Panc1 (cell line): ENCODE measurements at regions not wholly inside any gene's neighbourhood (a gene's known extent, or its start where the extent isn't known, plus 50 kb on each side); places are given as distances from the start of the nearest gene placed in this dataset.

Experiments used
- ATAC-seq: fragments of 200-7000 bp; cut with Tn5 transposase; 2 replicates; pipeline ENCODE4 v1.9.1; 2020; ENCODE audit warnings: mild to moderate bottlenecking, moderate library complexity
- BruUV-seq: library from RNA; stranded (reverse); fragments of 400-500 nt; replicated peaks from 2 replicates; lab custom pipeline; 2021; lab: Mats Ljungman, UMichigan
- CTCF ChIA-PET: fragments of 300-600 bp; sonication (Branson Sonifier 250); formaldehyde crosslinking; loops from one replicate; lab custom pipeline; 2022; ENCODE audit warnings: antibody characterized with exemption; lab: Charles Lee
- POLR2A ChIA-PET: fragments of 300-600 bp; sonication (Branson Sonifier 250); formaldehyde crosslinking; loops from one replicate; lab custom pipeline; 2022; ENCODE audit warnings: antibody characterized with exemption; lab: Charles Lee
- DNase-seq: peaks from one replicate; pipeline ENCODE4 v3.0.0-alpha.2; 2010; ENCODE audit warnings: low read depth, low spot score
- H3K27ac ChIP-seq: 2 replicates; pipeline ENCODE4 v1.5.1; 2011; ENCODE audit warnings: mild to moderate bottlenecking, low read length, inconsistent platforms
- H3K27me3 ChIP-seq: fragments of 200-500 bp; sonication (Bioruptor generic); 2 replicates; pipeline ENCODE4 v1.6.0; 2014; ENCODE audit warnings: low read length, inconsistent platforms; ENCODE audit not compliant: control insufficient read depth, insufficient read depth
- H3K36me3 ChIP-seq: fragments of 200-500 bp; sonication (Bioruptor generic); 2 replicates; pipeline ENCODE4 v1.5.1; 2014; ENCODE audit warnings: inconsistent platforms, mild to moderate bottlenecking, low read length, moderate library complexity; ENCODE audit not compliant: control insufficient read depth, insufficient read depth
- H3K4me1 ChIP-seq: 2 replicates; pipeline ENCODE4 v1.5.1; 2011; ENCODE audit warnings: inconsistent platforms, mild to moderate bottlenecking, low read length, moderate library complexity; ENCODE audit not compliant: control insufficient read depth, insufficient read depth
- H3K4me3 ChIP-seq, 2 experiments: 2 replicates each; pipeline ENCODE4 v1.5.1; 2011 to 2012; ENCODE audit warnings: low read depth in 2 of 2, low read length in 2 of 2, mild to moderate bottlenecking in 2 of 2, inconsistent platforms in 1 of 2, moderate library complexity in 1 of 2
- H3K9me3 ChIP-seq: fragments of 200-500 bp; sonication (Bioruptor generic); 2 replicates; pipeline ENCODE4 v1.5.1; 2014; ENCODE audit warnings: low read depth, mild to moderate bottlenecking, inconsistent platforms, low read length, moderate library complexity; ENCODE audit not compliant: control insufficient read depth, insufficient read depth
- CTCF ChIP-seq: fragments of 450-650 bp; IDR thresholded peaks from 2 replicates; pipeline ENCODE4 v1.5.1; 2017; ENCODE audit warnings: mild to moderate bottlenecking
- POLR2AphosphoS5 ChIP-seq: IDR thresholded peaks from 2 replicates; pipeline ENCODE4 v1.6.1; 2012; ENCODE audit warnings: mild to moderate bottlenecking, low read depth, low read length, moderate library complexity
- REST ChIP-seq, 2 experiments: IDR thresholded peaks; 2 replicates each; pipeline ENCODE4 v1.6.1; 2011 to 2012; ENCODE audit warnings: low read depth in 2 of 2, control low read depth in 1 of 2, low read length in 1 of 2, mild to moderate bottlenecking in 1 of 2, moderate library complexity in 1 of 2; ENCODE audit not compliant: insufficient read depth in 1 of 2
- SIN3A ChIP-seq: IDR thresholded peaks from 2 replicates; pipeline ENCODE4 v1.6.1; 2012; ENCODE audit warnings: low read depth, mild to moderate bottlenecking, low read length, moderate library complexity, borderline replicate concordance; ENCODE audit not compliant: insufficient read depth
- TCF7L2 ChIP-seq: IDR thresholded peaks from 2 replicates; pipeline ENCODE4 v1.6.1; 2011; ENCODE audit warnings: mild to moderate bottlenecking, low read depth, low read length, inconsistent platforms
- in situ Hi-C: cut with HindIII; loops from 2 replicates; pipeline ENCODE4 v1.10.0; 2016; ENCODE audit warnings: low sequenced_read_pairs, low pct_unique_long_range_greater_than_20kb
- intact Hi-C: fragments of 100-400 bp; cut with micrococcal nuclease; formaldehyde crosslinking; loops from one replicate; pipeline ENCODE4 v1.10.0; 2022; ENCODE audit not compliant: unreplicated experiment

- TF ChIP-seq REST (IDR thresholded peaks at IDR 0.05; ENCODE audit: insufficient read depth in 1 of 2, low read depth in 2 of 2, low read length in 1 of 2) (no peak), TCF7L2 (no peak), SIN3A (no peak), POLR2AphosphoS5 (no peak), CTCF (no peak)
- Histone ChIP-seq H3K27me3 (no peaks in the 10 kb centered on the region), H3K4me1 (no peaks in the 10 kb centered on the region), H3K4me3 (no peak overlapping the region), H3K9me3 (no peaks in the 10 kb centered on the region), H3K27ac (no peak overlapping the region), H3K36me3 (no peaks in the 10 kb centered on the region)
- POLR2A ChIA-PET, result no interaction called here
- no peak for DNase-seq
- in situ Hi-C loops, result no loop called here
- BruUV-seq, result no TSS peak
- CTCF ChIA-PET, result no interaction called here
- ATAC-seq, result no peak
- intact Hi-C loops, result no loop called here
These were observed 74.9 kb upstream of the CELF4 start for GRCh38 chr18:37640504-37640903.

- DNase-seq (no peak), ATAC-seq (no peak)
- Histone ChIP-seq H3K27me3 (no peaks in the 10 kb centered on the region), H3K9me3 (no peaks in the 10 kb centered on the region), H3K36me3 (no peaks in the 10 kb centered on the region), H3K27ac (no peak overlapping the region), H3K4me3 (no peak overlapping the region), H3K4me1 (no peaks in the 10 kb centered on the region)
- intact Hi-C loops (no loop called here), in situ Hi-C loops (no loop called here)
- no TSS peak for BruUV-seq
- TF ChIP-seq REST (IDR thresholded peaks at IDR 0.05; ENCODE audit: insufficient read depth in 1 of 2, low read depth in 2 of 2, low read length in 1 of 2), result no peak
- TF ChIP-seq SIN3A, result no peak
- TF ChIP-seq POLR2AphosphoS5, result no peak
- TF ChIP-seq TCF7L2, result no peak
- TF ChIP-seq CTCF, result no peak
- POLR2A ChIA-PET, result no interaction called here
- CTCF ChIA-PET, result no interaction called here
These were observed 74.2 kb upstream of the CELF4 start for GRCh38 chr18:37639846-37640245.
